ENCODE measurements at regions not wholly inside any gene's neighbourhood (a gene's known extent, or its start where the extent isn't known, plus 50 kb on each side); places are given as distances from the start of the nearest gene placed in this dataset.

- TF ChIP-seq CTCF (IDR thresholded peaks at IDR 0.05) = no peak
- TF ChIP-seq POLR2A (IDR thresholded peaks at IDR 0.05) = no peak
These were observed 125.1 kb upstream of the SPATA13 start for GRCh38 chr13:24035411-24035810.

Measured in ovary (tissue), 3 donors.